CD4-positive, alpha-beta T cell treated with Interleukin-6 for 4 hours (primary cell): ENCODE measurements at regions not wholly inside any gene's neighbourhood (a gene's known extent, or its start where the extent isn't known, plus 50 kb on each side); places are given as distances from the start of the nearest gene placed in this dataset.

ENCODE experiments used
- DNase-seq: peaks from one replicate; pipeline ENCODE4 v3.0.0-alpha.2; 2020; ENCODE audit warnings: mixed read lengths

- DNase-seq: no peak
Measured at GRCh38 chr4:62199291-62199810, 999.2 kb downstream of the ADGRL3 start.

DNA sequence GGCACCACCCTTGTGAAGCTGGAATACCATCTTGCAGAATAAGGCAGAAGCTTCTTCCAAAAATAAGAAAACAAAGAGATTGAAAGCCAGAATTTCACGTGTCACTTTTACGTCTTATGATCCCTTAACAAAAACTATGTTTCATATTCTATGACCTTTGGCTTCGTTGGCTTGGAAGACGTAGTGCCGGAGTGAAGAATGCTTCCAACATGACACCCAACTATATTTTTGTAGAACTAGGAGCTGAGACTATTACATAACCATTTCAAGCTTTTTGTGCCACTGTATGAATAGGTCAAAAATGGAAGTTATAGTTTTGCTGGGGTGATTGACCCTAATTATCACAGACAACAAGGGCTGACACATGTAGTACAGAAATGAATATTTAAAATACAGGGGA, 996.2 kb downstream of the ADGRL3 start:
- DNase-seq: no peak

GRCh38 chr4:62194342-62194741, 994.2 kb downstream of the ADGRL3 start:
- no peak for DNase-seq

DNA sequence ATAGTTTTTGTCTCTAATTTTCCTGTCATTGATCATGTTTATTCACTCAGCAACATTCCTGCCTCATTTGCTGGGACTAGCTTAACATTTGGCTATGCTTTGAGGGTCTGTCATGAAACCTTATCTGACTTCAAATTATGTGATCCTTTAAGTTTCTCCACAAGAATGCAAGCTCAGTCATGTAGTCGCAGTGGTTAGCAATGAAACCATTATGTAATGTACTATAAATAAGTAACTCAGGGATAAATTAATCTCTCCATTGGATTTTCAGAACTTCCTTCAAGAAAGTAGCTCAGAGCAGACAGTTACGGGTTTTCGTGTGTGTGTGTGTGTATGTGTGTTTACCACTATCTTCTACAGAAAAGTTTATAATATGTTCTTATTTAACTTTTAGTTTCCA, 993.6 kb downstream of the ADGRL3 start:
- DNase-seq: no peak

GRCh38 chr4:62191451-62192240, 991.5 kb downstream of the ADGRL3 start:
- DNase-seq: no peak

DNA sequence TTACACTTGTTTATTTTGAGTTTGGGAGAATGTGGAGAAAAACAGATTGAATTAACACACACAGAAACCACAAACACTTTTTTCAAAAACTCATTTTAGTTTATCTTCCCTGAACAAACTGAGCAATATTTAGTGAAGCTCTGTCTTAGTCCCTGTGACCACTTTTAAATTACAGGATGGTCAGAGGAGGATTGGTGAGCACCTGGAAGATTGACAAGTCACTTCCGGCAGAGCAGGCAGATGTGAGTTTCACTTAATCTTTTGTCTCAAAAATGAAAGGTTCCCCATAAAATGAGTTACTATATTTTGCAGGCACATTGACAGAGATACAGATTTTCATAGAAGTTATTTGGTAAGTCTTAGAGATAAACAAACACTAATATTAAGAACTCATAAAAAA, 970.1 kb downstream of the ADGRL3 start:
- DNase-seq: no peak

- no peak for DNase-seq
Measured at GRCh38 chr4:62168681-62169080, 968.6 kb downstream of the ADGRL3 start.

DNA sequence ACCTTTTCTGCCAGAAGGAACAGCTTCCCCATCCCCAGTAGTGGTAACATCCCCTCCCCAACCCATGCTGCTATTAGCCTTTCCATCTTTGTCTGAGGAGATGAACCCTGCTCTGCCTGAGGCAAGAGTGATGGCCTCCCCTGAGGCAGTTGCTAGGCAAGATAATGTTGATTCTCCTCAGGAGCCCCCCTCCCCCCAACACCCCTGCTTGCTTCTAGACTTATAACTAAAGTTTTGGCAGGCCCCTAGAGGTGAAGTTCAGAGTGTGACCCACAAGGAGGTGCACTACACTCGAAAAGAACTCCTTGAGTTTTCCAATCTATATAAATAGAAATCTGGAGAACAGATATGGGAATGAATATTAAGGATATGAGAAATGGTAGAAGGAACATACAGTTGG, 962.5 kb downstream of the ADGRL3 start:
- DNase-seq: no peak

- DNase-seq: no peak
Measured at GRCh38 chr4:62161446-62161845, 961.3 kb downstream of the ADGRL3 start.

GRCh38 chr4:62159876-62160275, 959.8 kb downstream of the ADGRL3 start:
- no peak for DNase-seq

GRCh38 chr4:62159306-62159705, 959.2 kb downstream of the ADGRL3 start:
- DNase-seq: no peak

- DNase-seq: no peak
Measured at GRCh38 chr4:62156205-62156604, 956.1 kb downstream of the ADGRL3 start.

DNA sequence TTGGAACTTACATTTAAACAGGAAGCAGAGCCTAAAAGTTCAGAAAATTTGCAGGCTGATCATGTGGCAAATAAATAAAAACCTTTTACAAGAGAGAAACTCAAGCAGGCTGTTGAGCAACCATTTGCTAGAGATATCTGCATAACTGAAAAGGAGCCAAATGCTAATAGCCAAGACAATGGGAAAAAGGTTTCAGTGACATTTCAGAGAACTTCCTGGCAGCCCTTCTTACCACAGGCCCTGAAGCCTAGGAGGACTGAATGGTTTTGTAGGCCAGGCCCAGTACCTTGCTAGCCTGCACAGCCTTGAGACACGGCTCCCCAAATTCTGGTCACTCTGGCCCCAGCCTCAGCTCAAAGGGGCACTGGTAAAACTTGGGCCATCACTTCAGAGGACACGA, 945.1 kb downstream of the ADGRL3 start:
- no peak for DNase-seq

DNA sequence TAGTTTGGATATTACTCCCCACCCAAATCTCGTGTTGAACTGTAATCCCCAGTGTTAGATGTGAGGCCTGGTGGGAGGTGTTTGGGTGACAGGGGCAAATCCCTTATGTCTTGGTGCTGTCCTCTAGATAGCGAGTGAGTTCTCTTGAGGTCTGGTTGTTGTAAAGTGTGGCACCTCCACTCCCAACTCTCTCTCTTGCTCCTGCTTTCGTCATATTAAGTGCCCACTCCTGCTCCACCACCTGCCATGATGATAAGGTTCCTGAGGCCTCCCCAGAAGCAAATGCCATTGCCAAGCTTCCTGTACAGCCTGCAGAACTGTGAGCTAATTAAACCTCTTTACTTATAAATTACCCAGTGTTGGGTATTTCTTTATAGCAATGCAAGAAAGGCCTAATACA, 944.3 kb downstream of the ADGRL3 start:
- DNase-seq: no peak

- DNase-seq: no peak
Measured at GRCh38 chr4:62135565-62136156, 935.5 kb downstream of the ADGRL3 start.

DNA sequence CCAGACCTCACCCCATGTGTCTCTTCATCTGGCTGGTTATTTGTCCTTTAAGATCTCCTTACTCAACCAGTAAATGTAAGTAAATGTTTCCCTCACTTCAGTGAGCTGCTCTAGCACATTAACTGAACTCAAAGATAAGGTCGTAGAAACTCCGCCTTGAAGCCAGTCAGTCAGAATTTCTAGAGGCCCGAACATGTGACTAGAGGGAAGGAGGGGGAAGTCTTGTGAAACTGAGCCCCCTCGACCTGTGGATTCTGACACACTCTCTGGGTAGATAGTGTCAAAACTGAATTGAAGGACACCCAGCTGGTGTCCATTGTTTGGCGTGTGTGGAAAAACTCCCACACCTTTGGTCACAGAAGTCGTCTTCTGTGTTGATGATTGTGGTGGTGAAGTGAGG, 933.9 kb downstream of the ADGRL3 start:
- DNase-seq: no peak

DNA sequence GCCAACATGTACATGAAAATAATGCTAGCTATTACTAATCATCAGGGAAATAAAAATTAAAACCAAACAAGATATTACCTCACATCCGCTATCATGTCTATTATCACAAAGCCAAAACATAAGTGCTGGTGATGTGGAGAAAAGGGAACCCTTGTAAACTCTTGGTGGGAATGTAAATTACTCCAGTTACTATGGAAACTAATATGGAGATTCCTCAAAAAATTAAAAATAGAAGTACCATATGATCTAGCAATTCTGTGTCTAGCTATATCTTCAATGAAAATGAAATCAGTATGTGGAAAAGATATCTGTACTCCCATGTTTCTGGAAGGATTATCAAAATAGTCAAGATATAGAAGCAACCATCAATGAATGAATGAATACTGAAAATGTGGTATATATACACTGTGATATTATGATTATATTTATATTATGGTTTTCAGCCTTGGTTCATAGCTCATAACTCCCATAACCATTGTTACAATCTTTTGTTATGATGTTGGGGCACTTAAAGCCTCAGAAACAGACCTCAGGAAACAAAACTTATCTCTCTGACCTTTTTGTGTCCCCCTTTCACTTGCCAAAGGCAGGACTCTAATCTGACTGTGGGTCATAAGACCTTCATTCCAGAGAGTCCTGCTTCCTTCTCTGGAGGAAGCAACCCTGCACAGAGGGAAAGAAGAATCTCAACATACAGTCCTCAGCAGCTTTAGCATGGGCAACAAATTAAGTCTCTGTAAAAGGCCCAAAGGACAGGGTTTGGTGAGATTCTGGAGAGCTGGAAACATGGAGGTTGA, 933.2 kb downstream of the ADGRL3 start:
- DNase-seq: no peak

- no peak for DNase-seq
Measured at GRCh38 chr4:62131049-62131448, 930.9 kb downstream of the ADGRL3 start.

- DNase-seq: no peak
Measured at GRCh38 chr4:62130637-62131036, 930.5 kb downstream of the ADGRL3 start.

- no peak for DNase-seq
Measured at GRCh38 chr4:62130230-62130629, 930.1 kb downstream of the ADGRL3 start.
